IMR-90 (cell line): ENCODE measurements at regions not wholly inside any gene's neighbourhood (a gene's known extent, or its start where the extent isn't known, plus 50 kb on each side); places are given as distances from the start of the nearest gene placed in this dataset.

Source experiments
- ATAC-seq: fragments of 200-7000 bp; cut with Tn5 transposase; 2 replicates; pipeline ENCODE4 v1.9.1; 2020; ENCODE audit warnings: low read depth, mild to moderate bottlenecking, moderate library complexity
- BruUV-seq: library from RNA; stranded (reverse); fragments of 400-500 nt; replicated peaks from 2 replicates; lab custom pipeline; 2021; lab: Mats Ljungman, UMichigan
- CTCF ChIA-PET: fragments of 300-600 bp; formaldehyde crosslinking; extraction: SDS; loops from one replicate; lab custom pipeline; 2021; ENCODE audit warnings: antibody characterized with exemption; lab: Yijun Ruan, JAX
- POLR2A ChIA-PET: fragments of 300-600 bp; sonication (Branson Sonifier 250); formaldehyde crosslinking; loops from one replicate; lab custom pipeline; 2022; ENCODE audit warnings: antibody characterized with exemption; ENCODE audit not compliant: unreplicated experiment; lab: Charles Lee
- DNase-seq: peaks from one replicate; pipeline ENCODE4 v3.0.0; 2013
- H2AFZ ChIP-seq: replicated peaks from 2 replicates; pipeline ENCODE3; 2013; ENCODE audit warnings: low read length, mild to moderate bottlenecking; ENCODE audit not compliant: poor library complexity
- H2AK5ac ChIP-seq: 2 replicates; pipeline ENCODE4 v1.6.1; 2013; ENCODE audit warnings: low read depth, low read length, inconsistent platforms
- H2AK9ac ChIP-seq: replicated peaks from 2 replicates; pipeline ENCODE3; 2013; ENCODE audit warnings: mild to moderate bottlenecking, low read depth, low read length, moderate library complexity; ENCODE audit not compliant: poor library complexity
- H2BK120ac ChIP-seq: 2 replicates; pipeline ENCODE4 v1.6.1; 2013; ENCODE audit warnings: low read depth, low read length, inconsistent platforms
- H2BK15ac ChIP-seq: 3 replicates; pipeline ENCODE4 v1.6.1; 2013; ENCODE audit warnings: low read depth, low read length, inconsistent platforms
- H2BK20ac ChIP-seq: 2 replicates; pipeline ENCODE4 v1.6.1; 2013; ENCODE audit warnings: low read depth, mild to moderate bottlenecking, inconsistent platforms, low read length, moderate library complexity
- H2BK5ac ChIP-seq: 2 replicates; pipeline ENCODE4 v1.6.1; 2013; ENCODE audit warnings: mild to moderate bottlenecking, low read depth, low read length, inconsistent platforms; ENCODE audit not compliant: poor library complexity, severe bottlenecking
- H3K14ac ChIP-seq: replicated peaks from 2 replicates; pipeline ENCODE4 v1.6.1; 2013; ENCODE audit warnings: low read depth, low read length, inconsistent platforms
- H3K18ac ChIP-seq: 2 replicates; pipeline ENCODE4 v1.6.1; 2013; ENCODE audit warnings: low read depth, low read length, control low read depth
- H3K23ac ChIP-seq: 2 replicates; pipeline ENCODE4 v1.6.1; 2013; ENCODE audit warnings: low read depth, low read length, inconsistent platforms
- H3K27ac ChIP-seq: 2 replicates; pipeline ENCODE4 v1.5.1; 2013; ENCODE audit warnings: mild to moderate bottlenecking, control low read depth, low read length; ENCODE audit not compliant: insufficient read depth
- H3K27me3 ChIP-seq: 2 replicates; pipeline ENCODE4 v1.6.1; 2013; ENCODE audit warnings: low read length; ENCODE audit not compliant: control insufficient read depth, insufficient read depth
- H3K36me3 ChIP-seq: 2 replicates; pipeline ENCODE4 v1.6.1; 2013; ENCODE audit warnings: low read length, mixed read lengths; ENCODE audit not compliant: control insufficient read depth, insufficient read depth
- H3K4ac ChIP-seq: 2 replicates; pipeline ENCODE4 v1.6.1; 2013; ENCODE audit warnings: low read depth, low read length, inconsistent platforms
- H3K4me1 ChIP-seq: 2 replicates; pipeline ENCODE4 v1.6.1; 2013; ENCODE audit warnings: low read length, mixed read lengths; ENCODE audit not compliant: control insufficient read depth, insufficient read depth
- H3K4me2 ChIP-seq: 2 replicates; pipeline ENCODE4 v1.6.1; 2013; ENCODE audit warnings: low read depth, mild to moderate bottlenecking, control low read depth, low read length, moderate library complexity
- H3K4me3 ChIP-seq: 2 replicates; pipeline ENCODE4 v1.5.1; 2013; ENCODE audit warnings: low read depth, mild to moderate bottlenecking, control low read depth, low read length, moderate library complexity; ENCODE audit not compliant: insufficient read depth
- H3K56ac ChIP-seq: 2 replicates; pipeline ENCODE4 v1.6.1; 2013; ENCODE audit warnings: low read length, inconsistent platforms; ENCODE audit not compliant: insufficient read depth; ENCODE audit errors: extremely low read depth
- H3K79me1 ChIP-seq, 2 experiments: 2 replicates each; pipeline ENCODE4 v1.6.1; 2013; ENCODE audit warnings: low read length in 2 of 2, inconsistent platforms in 1 of 2, low read depth in 1 of 2
- H3K9ac ChIP-seq: 2 replicates; pipeline ENCODE4 v1.6.1; 2013; ENCODE audit warnings: low read depth, low read length, control low read depth
- H3K9me1 ChIP-seq: 2 replicates; pipeline ENCODE4 v1.6.1; 2013; ENCODE audit warnings: low read length, inconsistent platforms; ENCODE audit not compliant: insufficient read depth
- H3K9me3 ChIP-seq: 2 replicates; pipeline ENCODE4 v1.6.1; 2013; ENCODE audit warnings: low read length; ENCODE audit not compliant: control insufficient read depth, insufficient read depth
- H4K20me1 ChIP-seq: 2 replicates; pipeline ENCODE4 v1.6.1; 2013; ENCODE audit warnings: low read length, inconsistent platforms; ENCODE audit not compliant: insufficient read depth
- H4K5ac ChIP-seq: 2 replicates; pipeline ENCODE4 v1.6.1; 2013; ENCODE audit warnings: mild to moderate bottlenecking, low read depth, low read length, control low read depth
- H4K8ac ChIP-seq, 2 experiments: 2 replicates each; pipeline ENCODE4 v1.6.1; 2013; ENCODE audit warnings: low read depth in 2 of 2, low read length in 2 of 2, control low read depth in 1 of 2, inconsistent platforms in 1 of 2
- H4K91ac ChIP-seq: 2 replicates; pipeline ENCODE4 v1.6.1; 2013; ENCODE audit warnings: low read depth, low read length, inconsistent platforms; ENCODE audit not compliant: insufficient read depth
- BHLHE40 ChIP-seq: fragments of 150-350 bp; IDR thresholded peaks from 2 replicates; pipeline ENCODE4 v1.6.1; 2016; ENCODE audit warnings: mild to moderate bottlenecking, low read depth, low read length
- CEBPB ChIP-seq: IDR thresholded peaks from 2 replicates; pipeline ENCODE4 v1.6.1; 2012; ENCODE audit warnings: low read depth, low read length, improper control_type of control experiment
- CHD1 ChIP-seq: IDR thresholded peaks from 2 replicates; pipeline ENCODE4 v1.6.1; 2012; ENCODE audit warnings: low read depth, low read length, improper control_type of control experiment
- ELK1 ChIP-seq: fragments of 150-350 bp; IDR thresholded peaks from 2 replicates; pipeline ENCODE4 v1.6.1; 2016; ENCODE audit warnings: low read depth, mild to moderate bottlenecking, low read length, moderate library complexity, borderline replicate concordance
- FOS ChIP-seq: fragments of 150-350 bp; IDR thresholded peaks from 2 replicates; pipeline ENCODE4 v1.6.1; 2016; ENCODE audit warnings: low read depth, low read length
- MAFK ChIP-seq: IDR thresholded peaks from 2 replicates; pipeline ENCODE4 v1.6.1; 2012; ENCODE audit warnings: low read depth, low read length, improper control_type of control experiment
- MAZ ChIP-seq: IDR thresholded peaks from 2 replicates; pipeline ENCODE4 v1.6.1; 2012; ENCODE audit warnings: low read depth, mild to moderate bottlenecking, low read length, improper control_type of control experiment, moderate library complexity, borderline replicate concordance
- MXI1 ChIP-seq: IDR thresholded peaks from 2 replicates; pipeline ENCODE4 v1.6.1; 2012; ENCODE audit warnings: low read depth, mild to moderate bottlenecking, low read length, moderate library complexity, borderline replicate concordance
- RAD21 ChIP-seq: IDR thresholded peaks from 2 replicates; pipeline ENCODE4 v1.6.1; 2012; ENCODE audit warnings: low read length, improper control_type of control experiment
- RFX5 ChIP-seq: IDR thresholded peaks from 2 replicates; pipeline ENCODE4 v1.8.0; 2012; ENCODE audit warnings: low read depth, mild to moderate bottlenecking, low read length, moderate library complexity
- SMC3 ChIP-seq: fragments of 150-350 bp; IDR thresholded peaks from 2 replicates; pipeline ENCODE4 v1.6.1; 2016; ENCODE audit warnings: low read depth, mild to moderate bottlenecking, antibody characterized with exemption, low read length, moderate library complexity
- USF2 ChIP-seq: fragments of 150-350 bp; IDR thresholded peaks from 2 replicates; pipeline ENCODE4 v1.6.1; 2017; ENCODE audit warnings: mild to moderate bottlenecking, antibody characterized with exemption, low read length, low read depth
- dilution Hi-C: fragments of 300-500 bp; cut with HindIII; formaldehyde crosslinking; loops from one replicate; pipeline ENCODE4 v1.14.3; 2018; ENCODE audit warnings: low sequenced_read_pairs; ENCODE audit not compliant: unreplicated experiment
- in situ Hi-C: fragments of 300-500 bp; cut with MboI; formaldehyde crosslinking; loops from 3 replicates; pipeline ENCODE4 v1.14.3; 2019; ENCODE audit warnings: low sequenced_read_pairs, inconsistent platforms, mixed read lengths
- intact Hi-C: fragments of 100-400 bp; cut with micrococcal nuclease; formaldehyde crosslinking; loops from 2 replicates; pipeline ENCODE4 v1.10.0; 2022

DNA sequence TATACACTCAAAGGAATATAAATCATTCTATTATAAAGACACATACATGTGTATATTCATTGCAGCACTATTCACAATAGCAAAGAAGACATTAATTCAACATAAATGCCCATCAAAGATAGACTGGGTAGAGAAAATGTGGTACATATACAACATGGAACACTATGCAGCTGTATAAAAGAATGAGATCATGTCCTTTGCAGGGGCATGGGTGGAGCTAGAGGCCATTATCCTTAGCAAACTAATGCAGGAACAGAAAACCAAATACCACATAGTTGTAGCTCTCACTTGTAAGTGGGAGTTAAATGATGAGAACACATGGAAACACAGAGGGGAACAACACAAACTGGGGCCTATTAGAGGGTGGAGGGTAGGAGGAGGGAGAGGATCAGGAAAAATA lies 121.0 kb upstream of the LOC128125822 start:
- Histone ChIP-seq H3K4ac (no peak overlapping the region), H2BK20ac (no peak overlapping the region), H3K27me3 (no peaks in the 10 kb centered on the region), H3K23ac (no peak overlapping the region), H3K18ac (no peak overlapping the region), H3K4me2 (no peak overlapping the region), H3K36me3 (no peaks in the 10 kb centered on the region), H3K79me1 (no peaks in the 10 kb centered on the region), H3K9me1 (no peaks in the 10 kb centered on the region), H2AK9ac (no peak overlapping the region), H4K5ac (no peak overlapping the region), H2BK5ac (no peak overlapping the region), H2AFZ (no peak overlapping the region), H4K8ac (no peak overlapping the region), H2AK5ac (no peak overlapping the region), H3K9me3 (no peaks in the 10 kb centered on the region), H3K4me3 (no peak overlapping the region), H4K91ac (no peak overlapping the region), H2BK120ac (no peak overlapping the region), H3K27ac (no peak overlapping the region), H3K9ac (no peak overlapping the region), H4K20me1 (no peaks in the 10 kb centered on the region), H2BK15ac (no peak overlapping the region), H3K14ac (no peak overlapping the region), H3K4me1 (no peaks in the 10 kb centered on the region), H3K56ac (no peak overlapping the region)
- DNase-seq (no peak), ATAC-seq (no peak)
- POLR2A ChIA-PET = no interaction called here
- BruUV-seq = no TSS peak
- in situ Hi-C loops (no loop called here), dilution Hi-C loops (no loop called here), intact Hi-C loops (loop anchor here (10.0 kb wide), 1 partner anchor 124 kb away; the partner anchor contains the start of genes LOC128125822 and PTP4A1)
- TF ChIP-seq USF2 (no peak), SMC3 (no peak), RAD21 (no peak), MAZ (no peak), FOS (no peak), RFX5 (no peak), CEBPB (no peak), BHLHE40 (no peak), ELK1 (no peak), MAFK (no peak), MXI1 (no peak), CHD1 (no peak)
- CTCF ChIA-PET = no interaction called here
